Activated naive CD8-positive, alpha-beta T cell treated with anti-CD3 and anti-CD28 coated beads, Interleukin-2, amount 10 ng/mL, durations not matched to agents 7 days and 5 days (primary cell): ENCODE measurements at regions not wholly inside any gene's neighbourhood (a gene's known extent, or its start where the extent isn't known, plus 50 kb on each side); places are given as distances from the start of the nearest gene placed in this dataset.

Experiments used
- ATAC-seq: fragments of 150-1000 bp; cut with Tn5 transposase; one replicate; pipeline ENCODE4 v1.10.0; 2021; ENCODE audit warnings: low read depth, moderate library complexity
- POLR2A ChIA-PET: fragments of 350-600 bp; sonication (Branson Sonifier 250); formaldehyde crosslinking; loops from one replicate; lab custom pipeline; 2021; ENCODE audit warnings: antibody characterized with exemption; lab: Charles Lee
- DNase-seq: peaks from one replicate; pipeline ENCODE4 v3.0.0; 2021
- H3K27ac Mint-ChIP-seq: one replicate; pipeline ENCODE4 v1.8.0; 2022; ENCODE audit warnings: mild to moderate bottlenecking, mixed read lengths
- H3K27me3 Mint-ChIP-seq: one replicate; pipeline ENCODE4 v1.8.0; 2022; ENCODE audit warnings: mild to moderate bottlenecking, moderate library complexity, mixed read lengths
- H3K36me3 Mint-ChIP-seq: one replicate; pipeline ENCODE4 v1.8.0; 2021; ENCODE audit warnings: mild to moderate bottlenecking, mixed read lengths
- H3K4me1 Mint-ChIP-seq: one replicate; pipeline ENCODE4 v1.8.0; 2021; ENCODE audit warnings: mixed read lengths
- H3K4me3 Mint-ChIP-seq: one replicate; pipeline ENCODE4 v1.8.0; 2022; ENCODE audit warnings: mild to moderate bottlenecking, moderate library complexity, mixed read lengths
- H3K9me3 Mint-ChIP-seq: one replicate; pipeline ENCODE4 v1.8.0; 2021; ENCODE audit warnings: mixed read lengths

DNA sequence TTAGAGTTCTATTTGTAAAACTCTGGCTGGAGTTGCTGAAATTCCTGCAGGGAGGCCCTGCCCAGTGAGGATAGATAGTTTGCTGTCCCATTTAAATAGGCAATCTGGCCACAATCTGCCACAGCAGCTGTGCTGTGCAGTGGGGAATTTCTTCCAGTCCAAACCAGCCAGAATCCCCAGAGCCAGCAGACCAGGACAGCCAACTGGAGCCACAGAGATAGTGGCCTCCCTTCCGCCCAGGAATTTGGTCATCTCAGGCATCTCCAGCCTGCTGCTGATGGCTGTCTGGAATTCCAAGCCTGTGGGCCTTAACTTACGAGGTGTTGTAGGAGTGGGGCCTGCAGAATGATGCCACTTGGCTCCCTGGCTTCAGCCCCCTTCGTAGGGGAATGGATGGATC lies 643.4 kb downstream of the DNAJB9 start:
- Mint-ChIP-seq H3K27me3 (no peaks in the 10 kb centered on the region), H3K27ac (no peak overlapping the region), H3K9me3 (peaks cover 6% of the 10 kb centered on the region), H3K36me3 (no peaks in the 10 kb centered on the region), H3K4me3 (no peak overlapping the region), H3K4me1 (no peaks in the 10 kb centered on the region)
- POLR2A ChIA-PET: no interaction called here
- ATAC-seq (no peak), DNase-seq (no peak)

DNA sequence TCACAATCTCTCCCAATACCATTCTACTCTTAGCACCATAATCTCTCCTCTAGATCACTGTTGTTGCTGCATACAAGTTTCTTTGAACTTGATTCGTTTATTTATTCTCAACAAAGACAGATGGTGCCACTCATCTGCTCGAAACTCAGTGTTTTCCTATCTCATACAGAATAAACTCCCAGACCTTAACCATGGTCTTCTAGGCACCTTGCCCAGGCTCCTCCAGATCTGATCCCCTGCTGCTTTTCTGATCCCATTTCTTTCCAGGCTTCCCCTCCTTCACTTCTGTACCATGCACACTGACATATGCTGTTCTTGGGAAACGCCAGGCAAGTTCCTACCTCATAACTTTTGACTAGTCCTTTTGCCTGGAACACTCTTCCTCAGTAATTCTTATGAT lies 645.7 kb downstream of the DNAJB9 start:
- no peak for DNase-seq
- Mint-ChIP-seq H3K4me3 (no peak overlapping the region), H3K4me1 (no peaks in the 10 kb centered on the region), H3K27ac (no peak overlapping the region), H3K27me3 (no peaks in the 10 kb centered on the region), H3K9me3 (peaks cover 3% of the 10 kb centered on the region), H3K36me3 (no peaks in the 10 kb centered on the region)
- ATAC-seq: no peak
- POLR2A ChIA-PET: no interaction called here

DNA sequence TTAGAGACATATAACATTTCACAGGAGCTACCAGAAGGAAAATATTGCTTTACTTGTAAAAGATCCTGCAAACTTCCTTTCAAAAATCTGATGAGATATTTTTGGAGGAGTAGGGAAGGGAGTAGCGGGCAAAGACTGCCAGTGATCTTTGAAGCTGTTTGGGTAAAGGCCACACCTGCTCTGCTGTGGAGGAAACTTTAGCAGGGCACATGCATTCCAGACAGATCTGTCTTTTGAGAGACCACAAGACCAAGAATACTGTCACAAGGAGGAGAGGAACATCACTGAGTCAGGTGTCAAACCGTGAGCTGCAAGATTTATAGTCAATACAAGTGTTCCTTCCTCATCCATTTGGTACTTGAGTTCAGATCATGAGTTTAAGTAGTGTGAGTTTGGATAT lies 654.4 kb downstream of the DNAJB9 start:
- no peaks in the 10 kb centered on the region for H3K9me3 Mint-ChIP-seq
- DNase-seq (no peak), ATAC-seq (no peak)
- POLR2A ChIA-PET: no interaction called here
- H3K27me3 Mint-ChIP-seq: no peaks in the 10 kb centered on the region
- no peaks in the 10 kb centered on the region for H3K4me1 Mint-ChIP-seq
- H3K27ac Mint-ChIP-seq: no peak overlapping the region
- no peak overlapping the region for H3K4me3 Mint-ChIP-seq
- no peaks in the 10 kb centered on the region for H3K36me3 Mint-ChIP-seq

DNA sequence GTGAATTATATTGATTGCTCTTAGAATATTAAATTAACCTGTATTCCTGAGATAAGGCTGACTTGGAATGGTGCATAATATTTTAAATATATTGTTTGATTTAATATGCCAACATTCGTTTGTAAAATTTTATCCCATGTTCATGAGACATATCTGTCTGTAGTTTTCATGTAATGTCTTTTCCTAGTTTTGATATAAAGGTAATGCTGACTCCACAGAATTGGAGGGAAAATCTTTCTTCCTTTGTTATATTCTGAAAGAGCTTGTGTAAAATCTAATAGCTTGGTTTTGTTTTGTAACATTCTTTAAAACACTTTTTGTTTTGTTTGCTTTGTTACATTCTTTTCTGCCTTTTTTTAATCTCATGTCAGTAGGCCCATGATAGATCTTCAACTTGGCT lies 657.0 kb downstream of the DNAJB9 start:
- H3K4me3 Mint-ChIP-seq: no peak overlapping the region
- no peak overlapping the region for H3K27ac Mint-ChIP-seq
- POLR2A ChIA-PET: no interaction called here
- H3K36me3 Mint-ChIP-seq: no peaks in the 10 kb centered on the region
- H3K4me1 Mint-ChIP-seq: no peaks in the 10 kb centered on the region
- H3K27me3 Mint-ChIP-seq: no peaks in the 10 kb centered on the region
- no peak for ATAC-seq
- H3K9me3 Mint-ChIP-seq: peaks cover under 1% of the 10 kb centered on the region
- no peak for DNase-seq

DNA sequence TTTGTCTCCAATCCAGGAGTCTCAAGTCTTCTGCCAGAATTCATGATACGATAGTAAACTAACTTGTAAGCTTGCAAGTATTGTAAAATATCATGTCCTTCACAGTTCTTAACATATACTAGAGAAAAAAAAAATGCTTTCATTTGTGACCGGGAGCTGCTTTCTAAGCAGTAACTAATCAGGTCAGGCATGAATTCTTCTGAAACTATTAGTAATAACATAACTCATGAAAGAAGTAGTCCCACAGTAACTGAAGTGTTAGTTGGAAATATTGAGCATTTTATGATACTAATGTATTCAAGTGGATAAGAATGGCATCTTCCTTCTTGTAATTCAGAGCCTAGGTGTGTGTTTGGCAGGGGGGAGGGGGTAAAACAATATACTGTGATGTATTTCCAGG lies 665.6 kb downstream of the DNAJB9 start:
- DNase-seq (no peak), ATAC-seq (no peak)
- Mint-ChIP-seq H3K36me3 (no peaks in the 10 kb centered on the region), H3K4me3 (no peak overlapping the region), H3K4me1 (no peaks in the 10 kb centered on the region), H3K27ac (no peak overlapping the region), H3K27me3 (no peaks in the 10 kb centered on the region), H3K9me3 (peaks cover 7% of the 10 kb centered on the region)
- POLR2A ChIA-PET: no interaction called here

DNA sequence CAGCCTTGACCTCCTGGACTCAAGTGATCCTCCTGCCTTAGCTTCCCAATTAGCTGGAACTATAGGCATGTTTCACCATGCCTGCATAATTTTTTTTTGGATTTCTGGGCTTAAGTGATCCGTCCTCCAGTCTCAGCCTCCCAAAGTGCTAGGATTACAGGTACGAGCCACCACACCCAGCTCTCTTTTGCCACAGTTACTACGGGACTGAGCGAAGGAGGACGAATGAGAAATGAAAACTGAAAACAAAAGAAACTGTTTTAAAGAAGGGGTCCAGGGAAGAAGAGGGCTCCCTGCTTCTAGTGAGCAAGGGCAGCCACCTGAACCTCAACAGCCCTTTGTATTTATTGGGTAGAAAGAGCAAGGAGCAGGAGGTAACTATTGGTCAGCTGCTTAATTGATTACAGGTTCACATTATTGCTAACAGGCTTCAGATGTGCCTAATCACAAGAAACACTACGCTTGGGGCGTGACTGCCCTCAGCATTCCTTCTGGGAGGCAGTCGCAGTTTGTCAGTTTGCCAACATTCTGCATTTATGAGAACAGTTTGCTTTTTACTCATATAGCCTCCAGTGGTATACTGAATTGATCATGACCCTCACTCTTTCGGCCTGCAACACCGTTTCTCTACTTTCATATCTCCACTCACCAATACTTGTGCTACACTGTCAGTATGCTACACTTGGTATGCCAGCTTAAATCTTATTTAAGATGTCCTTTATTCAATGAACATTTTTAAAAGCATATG lies 676.8 kb downstream of the DNAJB9 start:
- DNase-seq (no peak), ATAC-seq (no peak)
- Mint-ChIP-seq H3K27me3 (no peaks in the 10 kb centered on the region), H3K27ac (no peak overlapping the region), H3K4me1 (no peaks in the 10 kb centered on the region), H3K36me3 (no peaks in the 10 kb centered on the region), H3K9me3 (no peaks in the 10 kb centered on the region), H3K4me3 (no peak overlapping the region)
- POLR2A ChIA-PET: no interaction called here

DNA sequence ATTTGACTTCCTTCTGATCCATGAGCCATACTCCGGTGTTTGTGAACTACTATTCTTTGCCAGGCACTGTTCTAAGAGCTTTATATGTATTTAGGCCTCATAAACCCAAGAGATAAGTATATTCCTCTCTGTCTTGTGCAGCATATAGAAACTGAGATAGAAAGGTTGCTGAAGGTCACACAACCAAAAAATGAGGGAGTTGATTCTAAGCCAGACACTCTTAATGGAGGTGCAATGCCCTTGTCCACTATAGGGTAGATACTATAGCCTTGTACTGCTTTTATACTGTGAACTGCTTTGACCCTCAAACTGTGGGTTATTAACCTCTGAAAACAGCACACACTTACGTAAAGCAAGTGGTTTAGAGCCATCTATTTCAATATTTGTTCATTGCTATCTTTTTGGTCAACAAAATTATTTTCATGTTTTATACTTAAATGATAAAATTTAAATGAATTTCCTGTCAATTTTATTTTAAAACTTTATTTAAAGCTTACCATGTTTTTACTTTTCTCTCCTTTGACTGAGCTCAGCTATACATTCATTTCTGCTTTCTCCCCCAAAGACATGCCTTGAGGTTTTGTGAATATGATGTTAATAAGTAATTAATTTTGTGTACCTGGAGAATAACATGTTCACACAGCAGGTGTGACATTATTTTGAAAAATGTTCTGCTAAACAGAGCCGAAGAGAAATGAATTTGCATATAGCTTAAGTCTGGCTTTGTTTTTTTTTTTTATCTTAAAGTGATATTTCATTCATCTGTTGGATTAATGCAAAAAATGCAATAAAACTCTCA lies 687.3 kb downstream of the DNAJB9 start:
- no peak overlapping the region for H3K27ac Mint-ChIP-seq
- no peaks in the 10 kb centered on the region for H3K36me3 Mint-ChIP-seq
- ATAC-seq (no peak), DNase-seq (no peak)
- POLR2A ChIA-PET: no interaction called here
- H3K4me3 Mint-ChIP-seq: no peak overlapping the region
- no peaks in the 10 kb centered on the region for H3K27me3 Mint-ChIP-seq
- no peaks in the 10 kb centered on the region for H3K9me3 Mint-ChIP-seq
- no peaks in the 10 kb centered on the region for H3K4me1 Mint-ChIP-seq

DNA sequence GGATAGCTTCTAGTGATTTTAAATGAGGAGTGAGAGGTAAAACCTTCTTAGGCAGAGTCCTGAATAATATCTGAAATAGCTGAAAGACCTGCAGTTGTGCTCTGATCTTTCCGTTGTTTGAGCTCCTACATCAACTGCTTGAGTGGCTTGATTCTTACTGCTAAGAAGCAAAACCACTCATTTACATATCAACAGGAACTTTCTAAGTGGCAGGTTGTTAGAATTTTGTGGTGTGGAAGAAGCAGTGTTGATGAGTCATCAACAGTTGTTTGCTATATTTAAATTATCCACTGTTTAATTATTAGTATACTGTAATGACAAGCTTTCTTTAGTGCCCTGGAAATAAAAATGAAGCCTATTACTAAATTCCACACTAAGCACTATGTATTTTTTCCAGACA lies 689.5 kb downstream of the DNAJB9 start:
- no peaks in the 10 kb centered on the region for H3K4me1 Mint-ChIP-seq
- H3K4me3 Mint-ChIP-seq: no peak overlapping the region
- H3K27ac Mint-ChIP-seq: no peak overlapping the region
- DNase-seq: no peak
- POLR2A ChIA-PET: no interaction called here
- H3K27me3 Mint-ChIP-seq: no peaks in the 10 kb centered on the region
- no peak for ATAC-seq
- H3K36me3 Mint-ChIP-seq: no peaks in the 10 kb centered on the region
- H3K9me3 Mint-ChIP-seq: no peaks in the 10 kb centered on the region

DNA sequence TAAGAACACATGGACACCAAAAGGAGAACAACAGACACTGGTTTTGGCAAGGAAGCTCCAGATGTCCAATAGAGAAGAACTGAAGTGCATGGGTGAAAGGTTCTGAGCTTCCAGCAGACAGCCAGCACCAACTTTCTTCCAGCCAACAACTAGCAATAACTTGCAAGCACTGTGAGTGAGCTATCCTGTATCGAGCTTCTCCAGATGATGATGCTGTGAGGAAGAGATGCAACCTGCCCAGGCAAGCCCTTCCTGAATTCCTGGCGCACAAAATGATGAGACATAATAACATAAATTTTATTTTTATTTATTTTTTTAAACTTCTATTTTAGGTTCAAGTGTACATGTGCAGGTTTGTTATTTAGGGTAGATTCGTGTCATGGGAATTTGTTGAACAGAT lies 692.1 kb downstream of the DNAJB9 start:
- Mint-ChIP-seq H3K9me3 (no peaks in the 10 kb centered on the region), H3K4me3 (no peak overlapping the region), H3K27me3 (no peaks in the 10 kb centered on the region), H3K4me1 (no peaks in the 10 kb centered on the region), H3K36me3 (no peaks in the 10 kb centered on the region), H3K27ac (no peak overlapping the region)
- no peak for DNase-seq
- ATAC-seq: no peak
- POLR2A ChIA-PET: no interaction called here

DNA sequence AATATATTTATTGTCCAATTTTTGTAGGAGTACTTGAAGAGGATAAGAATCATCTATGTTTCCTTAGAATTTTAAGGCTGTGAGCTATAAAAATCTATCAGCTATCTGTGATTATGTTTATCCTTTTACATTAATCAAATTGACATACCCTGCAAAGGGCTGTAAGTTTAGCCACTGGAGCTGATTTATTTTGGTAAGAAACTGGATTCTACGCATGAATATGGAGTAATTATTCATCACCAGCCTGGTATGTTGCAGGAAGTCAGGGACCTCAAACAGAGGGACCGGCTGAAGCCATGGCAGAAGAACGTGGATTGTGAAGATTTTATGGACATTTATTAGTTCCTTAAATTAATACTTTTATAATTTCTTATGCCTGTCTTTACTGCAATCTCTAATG lies 696.9 kb downstream of the DNAJB9 start:
- Mint-ChIP-seq H3K4me1 (no peaks in the 10 kb centered on the region), H3K27ac (no peak overlapping the region), H3K36me3 (no peaks in the 10 kb centered on the region), H3K27me3 (no peaks in the 10 kb centered on the region), H3K9me3 (peaks cover 2% of the 10 kb centered on the region), H3K4me3 (no peak overlapping the region)
- ATAC-seq: no peak
- no peak for DNase-seq
- POLR2A ChIA-PET: no interaction called here

DNA sequence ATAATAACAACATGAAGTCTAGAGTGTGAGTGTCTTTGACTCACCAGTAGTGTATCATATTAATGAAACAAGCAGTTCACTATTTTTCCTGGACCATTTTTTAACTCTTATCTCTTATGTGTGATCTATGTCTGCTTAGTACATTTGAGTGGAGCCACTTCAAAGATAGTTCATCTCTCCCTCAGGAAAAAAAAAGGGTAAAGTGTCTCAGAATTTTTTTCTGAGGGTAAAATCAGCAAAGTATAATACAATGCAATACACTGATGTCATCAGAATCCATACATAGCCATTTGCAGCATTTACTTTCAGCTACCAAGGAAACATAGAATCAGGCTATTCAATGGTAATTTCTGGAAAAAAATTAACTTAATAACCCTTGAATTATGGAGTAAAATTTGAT lies 706.7 kb downstream of the DNAJB9 start:
- Mint-ChIP-seq H3K27ac (no peak overlapping the region), H3K27me3 (no peaks in the 10 kb centered on the region), H3K36me3 (no peaks in the 10 kb centered on the region), H3K4me1 (no peaks in the 10 kb centered on the region), H3K9me3 (no peaks in the 10 kb centered on the region), H3K4me3 (no peak overlapping the region)
- ATAC-seq (no peak), DNase-seq (no peak)
- POLR2A ChIA-PET: no interaction called here

DNA sequence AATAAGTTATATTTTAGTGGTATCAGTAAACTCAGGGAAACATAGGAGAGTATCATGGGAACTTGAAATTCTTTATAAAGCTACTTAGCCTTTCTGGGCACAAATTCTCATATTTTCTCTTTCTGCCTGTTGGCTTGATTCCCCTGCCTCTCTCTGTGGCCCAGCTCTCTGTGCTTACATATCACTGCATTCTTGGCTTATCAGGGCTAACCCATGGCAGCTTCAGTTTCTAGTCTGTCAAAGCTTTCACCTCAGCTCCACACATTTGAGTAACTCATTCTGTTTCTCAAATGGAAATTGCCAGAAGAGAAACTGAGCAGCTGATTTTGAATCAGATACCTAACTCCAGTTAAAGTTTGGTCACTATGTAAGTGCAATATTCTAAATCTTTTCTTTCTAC lies 713.1 kb downstream of the DNAJB9 start:
- POLR2A ChIA-PET: no interaction called here
- no peaks in the 10 kb centered on the region for H3K27me3 Mint-ChIP-seq
- no peak overlapping the region for H3K4me3 Mint-ChIP-seq
- DNase-seq: no peak
- H3K9me3 Mint-ChIP-seq: peaks cover 1% of the 10 kb centered on the region
- ATAC-seq: no peak
- no peaks in the 10 kb centered on the region for H3K36me3 Mint-ChIP-seq
- H3K27ac Mint-ChIP-seq: no peak overlapping the region
- H3K4me1 Mint-ChIP-seq: no peaks in the 10 kb centered on the region

DNA sequence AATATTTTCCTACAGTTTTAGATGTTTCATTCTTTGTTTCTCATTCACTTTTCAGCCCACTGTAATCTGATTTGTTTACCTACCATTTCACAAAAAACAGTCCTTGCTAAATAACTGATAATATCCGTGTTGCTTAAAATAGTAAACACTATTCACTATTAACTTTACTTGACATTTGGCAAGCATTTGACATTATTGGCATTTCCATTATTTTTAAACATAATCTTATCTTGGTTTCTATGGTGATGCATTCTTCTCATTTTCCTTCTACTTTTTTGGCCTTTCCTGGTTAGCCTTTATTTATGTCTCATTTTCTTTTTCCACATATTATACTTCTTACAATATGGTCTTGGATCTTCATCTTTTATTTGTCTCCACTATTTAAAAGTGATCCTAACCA lies 715.3 kb downstream of the DNAJB9 start:
- Mint-ChIP-seq H3K4me1 (no peaks in the 10 kb centered on the region), H3K27ac (no peak overlapping the region), H3K9me3 (peaks cover 1% of the 10 kb centered on the region), H3K36me3 (no peaks in the 10 kb centered on the region), H3K27me3 (no peaks in the 10 kb centered on the region), H3K4me3 (no peak overlapping the region)
- no peak for ATAC-seq
- DNase-seq: no peak
- POLR2A ChIA-PET: no interaction called here

DNA sequence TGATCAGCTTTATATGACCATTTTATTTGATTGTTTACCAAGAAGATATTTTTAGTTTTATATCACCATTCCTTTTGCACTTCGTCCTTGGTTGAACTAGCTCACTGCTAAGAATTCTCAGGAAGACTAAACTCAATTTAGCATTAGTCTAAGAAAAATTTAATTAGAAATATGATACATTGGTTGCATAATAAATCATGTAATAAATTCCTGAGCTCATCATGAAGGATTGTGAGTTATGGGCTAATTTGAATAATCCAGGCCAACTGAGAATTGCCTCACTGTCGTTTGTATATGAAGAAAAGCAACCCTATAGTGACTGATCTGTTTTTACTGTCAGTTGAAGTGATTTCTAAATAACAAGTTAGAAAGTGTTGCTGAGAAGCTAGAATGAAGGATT lies 725.5 kb downstream of the DNAJB9 start:
- Mint-ChIP-seq H3K9me3 (peaks cover 2% of the 10 kb centered on the region), H3K4me1 (no peaks in the 10 kb centered on the region), H3K27ac (no peak overlapping the region), H3K36me3 (no peaks in the 10 kb centered on the region), H3K27me3 (no peaks in the 10 kb centered on the region), H3K4me3 (no peak overlapping the region)
- DNase-seq: no peak
- POLR2A ChIA-PET: no interaction called here
- no peak for ATAC-seq
